Liver (tissue), 3 donors: ENCODE measurements at regions not wholly inside any gene's neighbourhood (a gene's known extent, or its start where the extent isn't known, plus 50 kb on each side); places are given as distances from the start of the nearest gene placed in this dataset.
A peak's percentile ranks its signal among the peaks of the same experiment; 100 is the strongest.

Experiments
- ATF3 ChIP-seq: IDR thresholded peaks from 2 replicates; pipeline ENCODE4 v1.6.1; 2016; ENCODE audit warnings: antibody characterized with exemption
- CTCF ChIP-seq: fragments of 150-350 bp; IDR thresholded peaks from 2 replicates; pipeline ENCODE4 v1.5.1; 2017; ENCODE audit warnings: improper control_type of control experiment, low read depth, low read length; ENCODE audit not compliant: missing input control
- GABPA ChIP-seq, 2 donors: IDR thresholded peaks in 1 of 2; conservative IDR thresholded peaks in 1 of 2; 2 replicates each; pipeline ENCODE4 v1.6.1; 2016; ENCODE audit warnings: antibody characterized with exemption in 2 of 2, mild to moderate bottlenecking in 1 of 2, moderate library complexity in 1 of 2
- HNF4G ChIP-seq: IDR thresholded peaks from 2 replicates; pipeline ENCODE4 v1.6.1; 2016; ENCODE audit warnings: antibody characterized with exemption
- JUND ChIP-seq, 2 donors: IDR thresholded peaks; 2 replicates each; pipeline ENCODE4 v1.6.1; 2016; ENCODE audit warnings: antibody characterized with exemption in 2 of 2
- RAD21 ChIP-seq, 2 donors: IDR thresholded peaks; 2 replicates each; pipeline ENCODE4 v1.6.1; 2016; ENCODE audit warnings: antibody characterized with exemption in 2 of 2, mild to moderate bottlenecking in 2 of 2
- REST ChIP-seq: IDR thresholded peaks from 2 replicates; pipeline ENCODE4 v1.6.1; 2016; ENCODE audit warnings: antibody characterized with exemption, mild to moderate bottlenecking
- RXRA ChIP-seq, 2 donors: IDR thresholded peaks; 2 replicates each; pipeline ENCODE4 v1.6.1; 2017 to 2018; ENCODE audit warnings: antibody characterized with exemption in 2 of 2, mild to moderate bottlenecking in 1 of 2
- SP1 ChIP-seq: IDR thresholded peaks from 2 replicates; pipeline ENCODE4 v1.6.1; 2018; ENCODE audit warnings: antibody characterized with exemption, mild to moderate bottlenecking
- TAF1 ChIP-seq: conservative IDR thresholded peaks from 2 replicates; pipeline ENCODE4 v1.6.1; 2016; ENCODE audit warnings: antibody characterized with exemption, mild to moderate bottlenecking
- YY1 ChIP-seq: IDR thresholded peaks from 2 replicates; pipeline ENCODE4 v1.6.1; 2016; ENCODE audit warnings: antibody characterized with exemption, mild to moderate bottlenecking
- TF ChIP-seq, protein P1 (sequence below): IDR thresholded peaks from 2 replicates; pipeline ENCODE4 v1.6.1; 2016; ENCODE audit warnings: antibody characterized with exemption
- donor health status: healthy.
- donor health status: healthy.

DNA sequence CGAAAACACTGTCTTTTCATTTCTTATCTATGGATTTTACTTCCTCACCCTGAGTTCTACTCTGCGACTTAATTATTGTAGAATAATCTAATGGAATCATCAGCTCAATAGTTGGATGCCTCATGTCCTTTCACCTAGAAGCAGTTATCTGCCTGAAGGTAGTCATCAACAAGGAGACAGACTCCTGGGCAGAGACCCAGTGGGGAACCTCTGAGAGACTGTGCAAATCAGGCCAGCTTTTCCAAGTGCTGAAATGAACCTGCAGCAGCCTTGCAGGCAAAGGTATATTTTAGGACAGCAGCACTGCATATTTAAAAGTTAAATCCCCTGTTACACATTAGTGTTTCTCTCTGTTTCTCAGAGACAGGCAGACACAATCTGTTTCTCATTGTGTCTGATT lies 99.7 kb upstream of the STMND1 start:
- no peak for TF ChIP-seq CTCF
- peak; percentile 54 for TF ChIP-seq REST
- TF ChIP-seq SP1: peak; percentile 53
- no peak for TF ChIP-seq YY1
- TF ChIP-seq RXRA (IDR thresholded peaks at IDR 0.05): peak; percentile 51 to 52
- TF ChIP-seq RAD21 (IDR thresholded peaks at IDR 0.05): peak in 1 of 2 donors; percentile 31
- no peak for TF ChIP-seq TAF1
- peak in 1 of 2 donors; percentile 8 for TF ChIP-seq JUND (IDR thresholded peaks at IDR 0.05)
- TF ChIP-seq, protein P1, sequence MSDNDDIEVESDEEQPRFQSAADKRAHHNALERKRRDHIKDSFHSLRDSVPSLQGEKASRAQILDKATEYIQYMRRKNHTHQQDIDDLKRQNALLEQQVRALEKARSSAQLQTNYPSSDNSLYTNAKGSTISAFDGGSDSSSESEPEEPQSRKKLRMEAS: no peak
- no peak for TF ChIP-seq HNF4G
- TF ChIP-seq ATF3: no peak
- no peak for TF ChIP-seq GABPA (IDR thresholded peaks at IDR 0.05 in 1 of 2, conservative IDR thresholded peaks at IDR 0.05 in 1 of 2)
